HG02588 (cell line): ENCODE measurements at regions not wholly inside any gene's neighbourhood (a gene's known extent, or its start where the extent isn't known, plus 50 kb on each side); places are given as distances from the start of the nearest gene placed in this dataset.

ENCODE experiments used
- ATAC-seq: cut with Tn5 transposase; IDR thresholded peaks from one replicate; pipeline ENCODE4 v1.9.1; 2021; ENCODE audit warnings: mild to moderate bottlenecking, moderate library complexity; ENCODE audit not compliant: unreplicated experiment

DNA sequence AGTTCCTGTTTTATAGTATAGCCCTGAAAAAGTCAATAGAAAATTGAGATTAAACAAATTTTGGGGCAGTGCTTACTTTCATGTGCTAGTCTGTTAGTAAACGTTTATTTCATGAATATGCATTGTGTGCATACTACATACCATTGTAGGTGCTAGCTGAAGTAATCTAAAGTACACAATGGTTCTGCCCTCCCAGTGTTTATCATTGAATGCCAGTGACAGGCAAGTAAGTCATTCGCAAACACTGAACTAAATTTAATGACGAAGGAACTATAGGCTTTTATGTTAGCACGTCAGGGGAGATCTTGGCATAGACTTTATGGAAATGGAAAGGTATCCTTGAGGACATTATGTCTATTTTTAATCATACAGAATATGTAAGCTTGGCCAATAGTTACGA lies 426.9 kb upstream of the EPHA5 start:
- no peak for ATAC-seq

- no peak for ATAC-seq
Observed at GRCh38 chr4:66095065-66095464, 424.8 kb upstream of the EPHA5 start.

- ATAC-seq = no peak
Observed at GRCh38 chr4:66094070-66094469, 423.8 kb upstream of the EPHA5 start.

DNA sequence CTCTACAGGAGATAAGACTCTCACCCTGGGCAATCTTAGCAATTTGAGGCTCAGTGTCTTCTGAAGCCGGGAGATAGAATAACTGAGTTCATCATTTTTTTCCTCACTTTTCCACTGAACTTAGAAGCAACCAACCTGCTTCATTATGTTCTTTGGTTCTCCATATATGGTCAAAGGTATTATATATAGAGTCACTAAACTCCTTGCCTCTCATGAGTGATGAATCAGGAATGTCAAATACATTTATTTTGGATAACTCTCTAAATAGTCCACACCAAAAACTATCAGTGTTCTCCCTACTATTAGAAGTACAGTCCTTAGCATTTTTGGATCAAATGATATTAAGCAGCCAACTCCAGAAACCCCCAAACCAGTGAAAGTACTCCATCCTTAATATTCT lies 421.5 kb upstream of the EPHA5 start:
- ATAC-seq = no peak

DNA sequence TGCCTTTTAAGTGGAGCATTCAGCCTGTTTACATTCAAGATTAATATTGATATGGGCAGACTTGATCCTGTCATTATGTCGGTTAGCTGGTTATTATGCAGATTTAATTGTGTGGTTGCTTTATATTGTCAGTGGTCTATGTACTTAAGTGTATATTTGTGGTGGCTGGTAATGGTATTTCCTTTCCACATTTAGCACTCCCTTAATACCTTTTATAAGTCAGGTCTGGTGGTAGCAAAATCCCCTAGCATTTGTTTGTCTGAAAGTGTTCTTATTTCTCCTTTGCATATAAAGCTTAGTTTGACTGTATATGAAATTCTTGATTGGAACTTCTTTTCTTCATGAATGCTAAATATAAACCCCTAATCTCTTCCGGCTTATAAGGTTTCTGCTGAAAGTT lies 403.7 kb upstream of the EPHA5 start:
- ATAC-seq = no peak

GRCh38 chr4:66071911-66072310 lies 401.6 kb upstream of the EPHA5 start:
- ATAC-seq = no peak

- no peak for ATAC-seq
Observed at GRCh38 chr4:66062921-66063320, 392.6 kb upstream of the EPHA5 start.

GRCh38 chr4:66062044-66062443 lies 391.8 kb upstream of the EPHA5 start:
- no peak for ATAC-seq

- no peak for ATAC-seq
Observed at GRCh38 chr4:66059556-66059955, 389.3 kb upstream of the EPHA5 start.

GRCh38 chr4:66059136-66059535 lies 388.8 kb upstream of the EPHA5 start:
- ATAC-seq = no peak

- ATAC-seq = no peak
Observed at GRCh38 chr4:66055999-66056398, 385.7 kb upstream of the EPHA5 start.

DNA sequence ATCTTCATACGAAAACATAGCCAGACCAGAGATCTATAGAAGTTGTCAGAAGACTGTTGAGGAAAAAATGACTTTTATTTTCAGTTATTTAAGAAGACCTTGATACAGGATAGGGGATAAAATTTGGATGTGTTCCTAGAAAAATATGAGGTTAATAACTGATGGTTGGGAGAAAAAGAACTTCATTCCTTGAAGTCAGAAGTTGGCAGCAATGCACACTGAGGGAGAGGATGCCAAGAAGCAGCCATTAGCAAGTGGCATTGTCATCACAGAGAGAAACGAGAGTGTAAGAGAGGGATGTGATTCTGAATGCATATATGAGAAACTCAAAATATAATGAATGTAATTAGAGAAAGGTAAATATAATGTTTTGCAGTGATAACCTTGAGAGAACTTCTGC lies 382.1 kb upstream of the EPHA5 start:
- ATAC-seq = no peak

GRCh38 chr4:66048861-66049260 lies 378.6 kb upstream of the EPHA5 start:
- no peak for ATAC-seq

- no peak for ATAC-seq
Observed at GRCh38 chr4:66045913-66046312, 375.6 kb upstream of the EPHA5 start.

GRCh38 chr4:66035701-66036100 lies 365.4 kb upstream of the EPHA5 start:
- ATAC-seq = no peak

GRCh38 chr4:66034671-66035070 lies 364.4 kb upstream of the EPHA5 start:
- no peak for ATAC-seq

DNA sequence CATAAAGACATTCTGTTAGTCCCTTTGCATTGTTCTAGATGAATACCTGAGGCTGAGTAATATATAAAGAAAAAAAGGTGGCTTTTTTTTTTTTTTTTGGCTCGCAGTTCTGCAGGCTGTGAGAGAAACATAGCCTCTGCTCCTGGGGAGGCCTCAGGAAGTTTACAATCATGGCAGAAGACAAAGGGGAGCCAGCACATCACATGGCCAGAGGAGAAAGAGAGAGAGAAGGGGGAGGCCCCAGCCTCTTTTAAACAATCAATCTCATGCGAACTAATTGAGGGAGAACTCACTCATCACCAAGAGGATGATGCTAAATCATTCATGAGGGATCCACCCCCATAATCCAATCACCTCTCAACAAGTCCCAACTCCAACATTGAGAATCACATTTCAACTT lies 364.0 kb upstream of the EPHA5 start:
- ATAC-seq = no peak

- no peak for ATAC-seq
Observed at GRCh38 chr4:66032571-66032970, 362.3 kb upstream of the EPHA5 start.

GRCh38 chr4:66028668-66029067 lies 358.4 kb upstream of the EPHA5 start:
- no peak for ATAC-seq

DNA sequence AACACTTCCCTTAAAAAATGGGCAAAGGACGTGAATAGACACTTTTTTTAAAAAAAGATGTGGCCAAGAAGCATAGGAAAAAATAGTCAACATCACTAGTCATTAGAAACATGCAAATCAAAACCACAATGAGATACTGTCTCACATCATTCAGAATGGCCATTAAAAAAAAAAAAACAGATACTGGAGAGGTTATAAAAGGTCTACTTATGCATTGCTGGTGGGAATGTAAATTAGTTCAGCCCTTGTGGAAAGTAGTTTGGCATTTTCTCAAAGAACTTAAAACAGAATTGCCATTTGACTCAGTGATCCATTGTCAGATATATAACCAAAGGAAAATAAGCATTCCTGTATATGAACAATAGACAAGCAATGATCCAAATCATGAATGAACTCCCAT lies 352.8 kb upstream of the EPHA5 start:
- no peak for ATAC-seq

- ATAC-seq = no peak
Observed at GRCh38 chr4:66017671-66018070, 347.4 kb upstream of the EPHA5 start.

DNA sequence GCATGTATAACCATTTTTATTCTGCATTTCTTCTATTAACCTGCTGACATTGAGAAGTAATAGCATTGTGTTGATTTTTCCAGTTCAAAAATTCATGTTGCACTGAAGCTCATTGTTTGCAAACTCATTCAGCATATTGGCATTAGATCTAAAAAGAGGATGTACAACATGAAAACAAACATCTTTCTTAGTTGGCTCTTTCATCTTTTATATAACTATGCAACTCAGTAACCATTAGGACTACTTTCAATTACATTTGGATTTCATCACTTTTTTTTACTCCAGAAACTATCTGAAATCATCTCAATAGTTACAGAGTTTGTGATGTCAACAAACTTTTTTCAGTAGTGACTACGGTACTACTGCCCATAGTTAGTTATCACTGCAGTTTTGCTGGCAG lies 346.0 kb upstream of the EPHA5 start:
- ATAC-seq = no peak

DNA sequence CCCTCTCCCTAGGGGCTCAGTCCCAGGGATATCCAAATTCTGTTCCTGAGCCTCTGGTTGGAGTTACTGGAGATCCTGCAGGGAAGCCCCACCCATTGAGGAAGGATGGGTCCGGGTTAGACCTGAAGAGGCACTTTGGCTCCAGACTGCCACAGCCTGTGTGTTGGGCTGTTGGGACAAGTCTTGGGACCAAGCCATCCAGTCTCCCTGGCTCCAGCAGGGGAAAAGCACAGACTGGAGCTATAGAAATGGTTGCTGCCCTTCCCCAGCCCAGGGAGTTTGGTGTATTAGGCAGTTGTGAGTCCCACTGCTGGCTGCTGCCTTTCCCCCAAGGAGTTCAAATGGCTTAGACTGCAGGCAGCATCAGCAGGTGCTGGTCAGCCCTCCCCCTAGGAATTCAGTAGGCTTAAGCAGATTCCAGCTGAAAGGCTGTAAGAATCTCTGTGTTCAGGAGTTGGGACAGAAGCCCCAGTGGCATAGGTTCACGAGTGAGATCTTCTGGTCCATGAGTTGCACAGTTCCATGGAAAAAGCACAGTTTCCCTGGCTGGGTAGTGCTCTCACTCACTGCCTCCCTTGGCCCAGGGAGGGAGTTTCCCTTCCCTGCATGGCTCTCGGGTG lies 344.0 kb upstream of the EPHA5 start:
- ATAC-seq = no peak
